RPMI7951 (cell line): ENCODE measurements at regions not wholly inside any gene's neighbourhood (a gene's known extent, or its start where the extent isn't known, plus 50 kb on each side); places are given as distances from the start of the nearest gene placed in this dataset.
"Not testable (repeated sequence)": the region's sequence is repeated elsewhere in the genome, so short reads cannot be mapped to it uniquely, and the experiment has no call there.

Experiments used
- DNase-seq: peaks from one replicate; pipeline ENCODE4 v3.0.0-alpha.2; 2012; ENCODE audit warnings: low read depth

- DNase-seq: no peak
These were observed 388.2 kb downstream of the KCNA4 start for GRCh38 chr11:29628609-29629008.

GRCh38 chr11:29627541-29627940, 389.3 kb downstream of the KCNA4 start:
- DNase-seq: no peak

GRCh38 chr11:29623144-29623722, 393.6 kb downstream of the KCNA4 start:
- no peak for DNase-seq

- DNase-seq: peak; percentile 9
These were observed 400.2 kb downstream of the KCNA4 start for GRCh38 chr11:29616611-29617010.

- no peak for DNase-seq
These were observed 404.4 kb downstream of the KCNA4 start for GRCh38 chr11:29612423-29612822.

- no peak for DNase-seq
These were observed 410.3 kb downstream of the KCNA4 start for GRCh38 chr11:29606330-29607031.

- DNase-seq: not testable (repeated sequence)
These were observed 416.7 kb downstream of the KCNA4 start for GRCh38 chr11:29600151-29600575.

- no peak for DNase-seq
These were observed 432.5 kb downstream of the KCNA4 start for GRCh38 chr11:29584342-29584741.

GRCh38 chr11:29578806-29579205, 438.0 kb downstream of the KCNA4 start:
- DNase-seq: no peak

GRCh38 chr11:29564486-29564885, 452.3 kb downstream of the KCNA4 start:
- DNase-seq: peak; percentile 7

GRCh38 chr11:29562183-29562582, 454.6 kb downstream of the KCNA4 start:
- DNase-seq: no peak

GRCh38 chr11:29553990-29554389, 462.8 kb downstream of the KCNA4 start:
- no peak for DNase-seq

GRCh38 chr11:29538339-29539036, 478.3 kb downstream of the KCNA4 start:
- DNase-seq: no peak

GRCh38 chr11:29534836-29535235, 482.0 kb downstream of the KCNA4 start:
- no peak for DNase-seq

GRCh38 chr11:29530961-29531360, 485.9 kb downstream of the KCNA4 start:
- no peak for DNase-seq

GRCh38 chr11:29527391-29527936, 489.4 kb downstream of the KCNA4 start:
- DNase-seq: no peak

- DNase-seq: no peak
These were observed 498.2 kb downstream of the KCNA4 start for GRCh38 chr11:29518389-29519174.

- DNase-seq: no peak
These were observed 505.4 kb downstream of the KCNA4 start for GRCh38 chr11:29511394-29511793.

GRCh38 chr11:29507376-29507775, 509.5 kb downstream of the KCNA4 start:
- DNase-seq: peak; percentile 3

GRCh38 chr11:29495676-29496075, 521.2 kb downstream of the KCNA4 start:
- no peak for DNase-seq

- no peak for DNase-seq
These were observed 525.9 kb downstream of the KCNA4 start for GRCh38 chr11:29490938-29491337.

- DNase-seq: no peak
These were observed 530.5 kb downstream of the KCNA4 start for GRCh38 chr11:29486301-29486700.
